Mesenchymal stem cell (in vitro differentiated cells and primary cell): ENCODE measurements at regions not wholly inside any gene's neighbourhood (a gene's known extent, or its start where the extent isn't known, plus 50 kb on each side); places are given as distances from the start of the nearest gene placed in this dataset.

ENCODE experiments used
- DNase-seq: peaks from one replicate; pipeline ENCODE4 v3.0.0-alpha.2; 2013
- H2AFZ ChIP-seq: one replicate; pipeline ENCODE4 v1.6.1; 2013; ENCODE audit warnings: low read depth, mild to moderate bottlenecking, control low read depth, inconsistent platforms, low read length, moderate library complexity
- H2AK5ac ChIP-seq: 2 replicates; pipeline ENCODE4 v1.6.1; 2013; ENCODE audit warnings: low read length, moderate library complexity, mild to moderate bottlenecking, inconsistent platforms; ENCODE audit not compliant: severe bottlenecking
- H2BK120ac ChIP-seq: one replicate; pipeline ENCODE4 v1.6.1; 2013; ENCODE audit warnings: low read depth, mild to moderate bottlenecking, inconsistent platforms, low read length, moderate library complexity
- H2BK12ac ChIP-seq, 2 experiments: one replicate each; pipeline ENCODE4 v1.6.1; 2013; ENCODE audit warnings: inconsistent platforms in 2 of 2, low read length in 2 of 2, mild to moderate bottlenecking in 2 of 2, moderate library complexity in 2 of 2, control low read depth in 1 of 2
- H2BK15ac ChIP-seq: one replicate; pipeline ENCODE4 v1.6.1; 2013; ENCODE audit warnings: mild to moderate bottlenecking, low read depth, inconsistent platforms; ENCODE audit not compliant: poor library complexity, severe bottlenecking
- H2BK5ac ChIP-seq: 2 replicates; pipeline ENCODE4 v1.6.1; 2013; ENCODE audit warnings: low read depth, mild to moderate bottlenecking, low read length, control low read depth, inconsistent platforms; ENCODE audit not compliant: poor library complexity, severe bottlenecking
- H3K14ac ChIP-seq, 2 experiments: one replicate each; pipeline ENCODE4 v1.6.1; 2013; ENCODE audit warnings: inconsistent platforms in 2 of 2, low read length in 2 of 2, control low read depth in 1 of 2, mild to moderate bottlenecking in 1 of 2, moderate library complexity in 1 of 2
- H3K18ac ChIP-seq, 2 experiments: one replicate each; pipeline ENCODE4 v1.6.1; 2013; ENCODE audit warnings: inconsistent platforms in 2 of 2, low read length in 2 of 2, control low read depth in 1 of 2, low read depth in 1 of 2, mild to moderate bottlenecking in 1 of 2
- H3K23ac ChIP-seq, 2 experiments: one replicate each; pipeline ENCODE4 v1.6.1; 2013; ENCODE audit warnings: inconsistent platforms in 2 of 2, low read length in 2 of 2, mild to moderate bottlenecking in 2 of 2, moderate library complexity in 2 of 2, control low read depth in 1 of 2
- H3K27ac ChIP-seq: 2 replicates; pipeline ENCODE4 v1.5.1; 2013; ENCODE audit warnings: mild to moderate bottlenecking, moderate library complexity, low read length, control low read depth, inconsistent platforms; ENCODE audit not compliant: poor library complexity, severe bottlenecking
- H3K27me3 ChIP-seq, 2 experiments: 2 replicates each; pipeline versions ENCODE4 v1.6.1 to v1.7.0; 2013; ENCODE audit warnings: low read length in 2 of 2, mild to moderate bottlenecking in 2 of 2, moderate library complexity in 2 of 2, control low read depth in 1 of 2, inconsistent platforms in 1 of 2; ENCODE audit not compliant: control insufficient read depth in 1 of 2, insufficient read depth in 1 of 2
- H3K36me3 ChIP-seq, 2 experiments: 2 replicates each; pipeline versions ENCODE4 v1.6.1 to v1.7.0; 2013; ENCODE audit warnings: low read length in 2 of 2, control low read depth in 1 of 2, inconsistent platforms in 1 of 2, low read depth in 1 of 2, mild to moderate bottlenecking in 1 of 2; ENCODE audit not compliant: insufficient read depth in 2 of 2, control insufficient read depth in 1 of 2
- H3K4ac ChIP-seq, 2 experiments: one replicate each; pipeline ENCODE4 v1.6.1; 2013; ENCODE audit warnings: inconsistent platforms in 2 of 2, low read length in 2 of 2, mild to moderate bottlenecking in 2 of 2, moderate library complexity in 2 of 2, control low read depth in 1 of 2, low read depth in 1 of 2
- H3K4me1 ChIP-seq: 2 replicates; pipeline ENCODE4 v1.6.1; 2013; ENCODE audit warnings: low read depth, low read length, control low read depth; ENCODE audit not compliant: control insufficient read depth, insufficient read depth
- H3K4me2 ChIP-seq: 2 replicates; pipeline ENCODE4 v1.6.1; 2013; ENCODE audit warnings: low read length, mild to moderate bottlenecking, inconsistent platforms; ENCODE audit not compliant: poor library complexity, severe bottlenecking
- H3K4me3 ChIP-seq, 2 experiments: 2 replicates each; pipeline versions ENCODE4 v1.5.1 to v1.7.0; 2013; ENCODE audit warnings: low read length in 2 of 2, mild to moderate bottlenecking in 2 of 2, control low read depth in 1 of 2, low read depth in 1 of 2; ENCODE audit not compliant: insufficient read depth in 1 of 2
- H3K79me1 ChIP-seq: replicated peaks from 2 replicates; pipeline ENCODE4 v1.6.1; 2013; ENCODE audit warnings: mild to moderate bottlenecking, control low read depth, low read length, inconsistent platforms; ENCODE audit not compliant: poor library complexity, severe bottlenecking
- H3K9ac ChIP-seq: 2 replicates; pipeline ENCODE4 v1.7.0; 2013; ENCODE audit warnings: mild to moderate bottlenecking, low read length, moderate library complexity
- H3K9me3 ChIP-seq: 2 replicates; pipeline ENCODE4 v1.7.0; 2013; ENCODE audit warnings: mild to moderate bottlenecking, low read length; ENCODE audit not compliant: control insufficient read depth
- H4K8ac ChIP-seq: one replicate; pipeline ENCODE4 v1.6.1; 2013; ENCODE audit warnings: inconsistent platforms, mild to moderate bottlenecking, low read length, moderate library complexity
- H4K91ac ChIP-seq: one replicate; pipeline ENCODE4 v1.6.1; 2013; ENCODE audit warnings: mild to moderate bottlenecking, low read length, inconsistent platforms
- WGBS: methylation state at CpG from one replicate; pipeline ENCODE4 v1.1.7; 2013; ENCODE audit warnings: mixed read lengths; 5-methylcytosine and 5-hydroxymethylcytosine counted together

GRCh38 chr3:72380193-72380592, 468.1 kb downstream of the SHQ1 start:
- Histone ChIP-seq H2AFZ (no peak overlapping the region), H3K4ac (no peak overlapping the region), H3K23ac (no peak overlapping the region), H3K18ac (no peak overlapping the region), H2BK12ac (no peak overlapping the region), H3K14ac (no peak overlapping the region), H2BK5ac (no peak overlapping the region), H3K27me3 (no peaks in the 10 kb centered on the region), H3K4me1 (peaks cover 4% of the 10 kb centered on the region), H3K27ac (no peak overlapping the region), H4K91ac (no peak overlapping the region), H3K36me3 (peaks cover 5 to 36% of the 10 kb centered on the region in 2 experiments), H4K8ac (no peak overlapping the region), H2AK5ac (no peak overlapping the region), H3K9me3 (no peaks in the 10 kb centered on the region), H3K79me1 (peaks cover 15% of the 10 kb centered on the region), H2BK120ac (no peak overlapping the region), H3K9ac (no peak overlapping the region), H2BK15ac (no peak overlapping the region), H3K4me3 (no peak overlapping the region), H3K4me2 (no peak overlapping the region)
- 46% methylated on average over 4 of the region's 4 CpGs for WGBS
- DNase-seq = peak; percentile 62

DNA sequence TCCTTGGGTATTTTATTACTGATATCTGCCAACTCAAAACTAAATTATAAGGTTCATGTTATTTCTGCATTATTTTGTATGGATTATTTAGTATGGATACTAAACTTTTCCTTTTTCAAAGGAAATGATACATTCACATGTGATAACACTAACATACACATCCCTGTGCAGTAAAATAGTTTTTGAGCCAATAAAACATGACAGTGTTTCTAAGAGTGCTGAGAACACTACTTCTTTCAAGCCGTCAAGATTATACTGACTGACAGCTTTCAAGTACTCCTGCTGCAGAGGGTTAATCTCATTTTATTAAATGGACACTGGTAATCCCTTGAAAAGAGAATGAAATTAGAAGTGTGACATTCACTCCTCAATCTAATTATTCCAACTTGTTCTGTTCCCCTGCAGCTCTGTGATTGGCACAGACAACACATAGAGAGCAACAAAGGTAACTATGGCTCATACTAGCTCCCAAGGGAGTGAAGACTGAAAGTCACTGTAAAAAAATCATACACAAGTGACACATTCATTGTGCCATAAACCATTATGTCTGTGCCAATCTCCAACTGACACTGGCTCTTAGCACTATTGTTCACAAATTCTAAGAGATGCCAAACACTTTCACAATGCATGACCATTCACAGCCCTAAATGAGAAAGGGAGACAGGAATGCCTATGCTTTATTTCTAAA, 468.6 kb downstream of the SHQ1 start:
- Histone ChIP-seq H3K4me1 (peaks cover 4% of the 10 kb centered on the region), H3K27me3 (no peaks in the 10 kb centered on the region), H2BK12ac (no peak overlapping the region), H2BK15ac (no peak overlapping the region), H3K4me3 (no peak overlapping the region), H3K9ac (no peak overlapping the region), H3K27ac (no peak overlapping the region), H3K14ac (no peak overlapping the region), H2BK5ac (no peak overlapping the region), H4K8ac (no peak overlapping the region), H3K9me3 (no peaks in the 10 kb centered on the region), H3K79me1 (peaks cover 15% of the 10 kb centered on the region), H3K18ac (no peak overlapping the region), H3K36me3 (peaks cover 5 to 37% of the 10 kb centered on the region in 2 experiments), H4K91ac (no peak overlapping the region), H3K23ac (no peak overlapping the region), H3K4ac (no peak overlapping the region), H3K4me2 (no peak overlapping the region), H2BK120ac (no peak overlapping the region), H2AFZ (no peak overlapping the region), H2AK5ac (no peak overlapping the region)
- DNase-seq = no peak
- WGBS = 89% methylated on average over 1 of the region's 1 CpG

GRCh38 chr3:72378287-72378686, 470.0 kb downstream of the SHQ1 start:
- Histone ChIP-seq H3K27ac (no peak overlapping the region), H3K18ac (no peak overlapping the region), H3K4me3 (no peak overlapping the region), H4K8ac (no peak overlapping the region), H2BK5ac (no peak overlapping the region), H3K14ac (no peak overlapping the region), H2BK120ac (no peak overlapping the region), H2AK5ac (no peak overlapping the region), H4K91ac (no peak overlapping the region), H2BK12ac (no peak overlapping the region), H3K9ac (no peak overlapping the region), H3K23ac (no peak overlapping the region), H3K4ac (no peak overlapping the region), H3K27me3 (no peaks in the 10 kb centered on the region), H3K4me2 (no peak overlapping the region), H3K4me1 (peaks cover 4% of the 10 kb centered on the region), H2BK15ac (no peak overlapping the region), H2AFZ (no peak overlapping the region), H3K79me1 (peaks cover 10% of the 10 kb centered on the region), H3K36me3 (peaks cover 8 to 37% of the 10 kb centered on the region in 2 experiments), H3K9me3 (no peaks in the 10 kb centered on the region)
- no peak for DNase-seq
- 94% methylated on average over 10 of the region's 10 CpGs for WGBS

DNA sequence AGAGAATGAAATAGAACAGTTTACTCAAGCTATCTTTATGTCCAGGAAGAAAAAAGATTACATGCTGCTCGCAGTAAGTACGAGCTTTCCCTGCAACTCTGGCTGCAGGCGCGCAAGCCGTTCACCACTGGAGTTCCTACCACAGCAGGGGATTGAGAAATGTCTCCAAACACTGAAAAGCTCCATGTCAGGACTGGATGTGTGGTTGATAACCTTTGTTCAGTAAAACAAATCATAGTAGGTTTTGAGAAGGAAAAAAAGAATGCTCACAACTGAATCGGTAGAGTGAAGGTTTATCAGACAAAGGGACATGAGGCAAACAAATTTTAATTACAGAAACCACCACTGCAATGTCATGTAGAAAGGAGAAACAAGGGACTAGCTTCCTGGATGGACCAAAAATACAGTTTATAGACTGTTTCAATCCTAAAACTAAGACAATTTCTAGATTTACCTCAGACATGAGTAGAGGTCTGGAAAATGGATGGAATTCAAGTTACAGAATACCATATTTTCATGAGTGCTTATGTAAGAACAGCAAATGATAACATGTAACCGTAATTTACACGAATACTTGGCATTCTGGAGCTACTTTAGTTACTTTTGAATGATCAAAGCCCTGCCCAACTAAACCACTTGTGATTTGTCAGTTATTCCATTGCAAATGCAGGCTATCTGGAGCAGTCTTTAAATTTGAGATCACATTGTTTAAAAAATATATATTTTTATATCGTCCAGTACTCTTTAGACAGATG, 471.1 kb downstream of the SHQ1 start:
- Histone ChIP-seq H3K18ac (no peak overlapping the region), H3K4ac (no peak overlapping the region), H2BK5ac (no peak overlapping the region), H3K9ac (no peak overlapping the region), H3K9me3 (no peaks in the 10 kb centered on the region), H2AFZ (no peak overlapping the region), H3K14ac (no peak overlapping the region), H3K23ac (no peak overlapping the region), H3K36me3 (peaks cover 8 to 37% of the 10 kb centered on the region in 2 experiments), H2BK120ac (no peak overlapping the region), H2AK5ac (no peak overlapping the region), H3K4me3 (no peak overlapping the region), H3K4me2 (no peak overlapping the region), H2BK12ac (no peak overlapping the region), H4K91ac (no peak overlapping the region), H3K4me1 (peaks cover 4% of the 10 kb centered on the region), H2BK15ac (no peak overlapping the region), H3K27ac (no peak overlapping the region), H3K79me1 (peaks cover 7% of the 10 kb centered on the region), H3K27me3 (no peaks in the 10 kb centered on the region), H4K8ac (no peak overlapping the region)
- DNase-seq = no peak
- 93% methylated on average over 8 of the region's 9 CpGs for WGBS
